ENCODE measurements at regions not wholly inside any gene's neighbourhood (a gene's known extent, or its start where the extent isn't known, plus 50 kb on each side); places are given as distances from the start of the nearest gene placed in this dataset.

GRCh38 chr7:128145191-128145590 is 95.9 kb upstream of the LEP start:
- TF ChIP-seq CCDC6 (CRISPR knock-in tag; IDR thresholded peaks at IDR 0.05) (no peak), ZNF496 (CRISPR knock-in tag; IDR thresholded peaks at IDR 0.05; ENCODE audit: insufficient replicate concordance) (no peak), TEAD3 (CRISPR knock-in tag; optimal IDR thresholded peaks at IDR 0.05; ENCODE audit: borderline replicate concordance) (no peak), HOMEZ (CRISPR knock-in tag; IDR thresholded peaks at IDR 0.05; ENCODE audit: low read depth) (no peak), ZNF564 (CRISPR knock-in tag; IDR thresholded peaks at IDR 0.05) (no peak), E2F5 (CRISPR knock-in tag; conservative IDR thresholded peaks at IDR 0.05) (no peak), SNAPC4 (CRISPR knock-in tag; IDR thresholded peaks at IDR 0.05) (no peak), ZNF513 (CRISPR knock-in tag; conservative IDR thresholded peaks at IDR 0.05) (no peak), ZNF749 (CRISPR knock-in tag; IDR thresholded peaks at IDR 0.05; ENCODE audit: borderline replicate concordance) (no peak), ZNF17 (CRISPR knock-in tag; IDR thresholded peaks at IDR 0.05) (no peak), SP1 (IDR thresholded peaks at IDR 0.05) (no peak), SP1 (CRISPR knock-in tag; IDR thresholded peaks at IDR 0.05) (no peak)
- BruUV-seq (replicated peaks), result no TSS peak
- Histone ChIP-seq H3K9me3 (ENCODE audit: low read length) (no peaks in the 10 kb centered on the region), H3K36me3 (replicated peaks in 1 of 2; ENCODE audit: control insufficient read depth in 1 of 2, insufficient read depth in 2 of 2, low read length in 2 of 2) (no peaks in the 10 kb centered on the region), H4K20me1 (ENCODE audit: insufficient read depth, low read length) (no peaks in the 10 kb centered on the region), H3K4me2 (ENCODE audit: low read depth, low read length) (no peak overlapping the region), H2AFZ (ENCODE audit: low read length) (no peak overlapping the region), H3K27me3 (ENCODE audit: control insufficient read depth in 1 of 2, insufficient read depth in 2 of 2, low read length in 2 of 2) (peaks cover 0 to 4% of the 10 kb centered on the region in 2 experiments; a peak in 1 of 5 replicates), H3K79me2 (ENCODE audit: insufficient read depth, low read length) (no peaks in the 10 kb centered on the region), H3K9ac (ENCODE audit: insufficient read depth, low read depth, low read length) (no peak overlapping the region), H3K27ac (ENCODE audit: extremely low read length, insufficient read depth, low read length) (no peak overlapping the region), H3K4me3 (replicated peaks in 1 of 3; ENCODE audit: insufficient read depth in 1 of 3, low read depth in 2 of 3, low read length in 3 of 3) (no peak overlapping the region), H3K4me1 (ENCODE audit: insufficient read depth, low read length) (no peaks in the 10 kb centered on the region)
- WGBS (ENCODE audit: low lambda C conversion rate), result 0% methylated on average over 2 of the region's 2 CpGs
- in situ Hi-C loops (cut with HindIII; ENCODE audit: extremely low pct_ligation_motif_present, low pct_unique_long_range_greater_than_20kb), result no loop called here
- FAIRE-seq, result no peak
- ATAC-seq, result no peak
- ChIA-PET CTCF (ENCODE audit: low intra/inter-chr PET ratio, low total read pairs) (no interaction called here), POLR2A (no interaction called here)
- intact Hi-C loops (cut with micrococcal nuclease; ENCODE audit: unreplicated experiment), result no loop called here
- DNase-seq (ENCODE audit: low spot score), result no peak
